Omental fat pad (tissue), 3 donors: ENCODE measurements at regions not wholly inside any gene's neighbourhood (a gene's known extent, or its start where the extent isn't known, plus 50 kb on each side); places are given as distances from the start of the nearest gene placed in this dataset.

Experiments used
- ATAC-seq: fragments of 150-250 bp; one replicate; pipeline ENCODE4 v1.9.1; 2016; ENCODE audit warnings: mild to moderate bottlenecking, moderate library complexity; ENCODE audit not compliant: low FRiP score
- DNase-seq: peaks from one replicate; pipeline ENCODE4 v3.0.0-alpha.2; 2019; ENCODE audit warnings: low spot score
- CTCF ChIP-seq, 3 donors: fragments of 450-650 bp; IDR thresholded peaks; one replicate each; pipeline ENCODE4 v1.5.1; 2016 to 2017; ENCODE audit warnings: antibody characterized with exemption in 3 of 3, mild to moderate bottlenecking in 3 of 3, moderate library complexity in 2 of 3

GRCh38 chr9:99573886-99574285, 247.8 kb upstream of the NR4A3 start:
- no peak for TF ChIP-seq CTCF (IDR thresholded peaks at IDR 0.05)
- ATAC-seq: no peak
- no peak for DNase-seq

GRCh38 chr9:99576002-99576401, 245.7 kb upstream of the NR4A3 start:
- DNase-seq (no peak), ATAC-seq (no peak)
- no peak for TF ChIP-seq CTCF (IDR thresholded peaks at IDR 0.05)

GRCh38 chr9:99576876-99577275, 244.8 kb upstream of the NR4A3 start:
- ATAC-seq (no peak), DNase-seq (no peak)
- no peak for TF ChIP-seq CTCF (IDR thresholded peaks at IDR 0.05)

GRCh38 chr9:99577351-99577750, 244.3 kb upstream of the NR4A3 start:
- TF ChIP-seq CTCF (IDR thresholded peaks at IDR 0.05): no peak
- ATAC-seq (no peak), DNase-seq (no peak)

- no peak for ATAC-seq
- no peak for DNase-seq
- TF ChIP-seq CTCF (IDR thresholded peaks at IDR 0.05): no peak
Measured at GRCh38 chr9:99578666-99579065, 243.0 kb upstream of the NR4A3 start.

GRCh38 chr9:99579964-99580363, 241.7 kb upstream of the NR4A3 start:
- DNase-seq (no peak), ATAC-seq (no peak)
- no peak for TF ChIP-seq CTCF (IDR thresholded peaks at IDR 0.05)

- no peak for DNase-seq
- TF ChIP-seq CTCF (IDR thresholded peaks at IDR 0.05): no peak
- ATAC-seq: no peak
Measured at GRCh38 chr9:99582814-99583213, 238.9 kb upstream of the NR4A3 start.
